NCI-H226 (cell line): ENCODE measurements at regions not wholly inside any gene's neighbourhood (a gene's known extent, or its start where the extent isn't known, plus 50 kb on each side); places are given as distances from the start of the nearest gene placed in this dataset.
A peak's percentile ranks its signal among the peaks of the same experiment; 100 is the strongest.

ENCODE experiments used
- DNase-seq: peaks from one replicate; pipeline ENCODE4 v3.0.0-alpha.2; 2015

GRCh38 chr6:132244744-132245143 is 156.5 kb downstream of the MOXD1 start:
- DNase-seq, result no peak

- no peak for DNase-seq
Measured at GRCh38 chr6:132236744-132237143, 164.5 kb downstream of the MOXD1 start.

- no peak for DNase-seq
Measured at GRCh38 chr6:132236281-132236680, 165.0 kb downstream of the MOXD1 start.

GRCh38 chr6:132235596-132236280 is 165.5 kb downstream of the MOXD1 start:
- DNase-seq, result no peak

GRCh38 chr6:132234356-132234755 is 166.9 kb downstream of the MOXD1 start:
- DNase-seq, result no peak

- no peak for DNase-seq
Measured at GRCh38 chr6:132231121-132231884, 170.0 kb downstream of the MOXD1 start.

GRCh38 chr6:132228894-132229293 is 172.4 kb downstream of the MOXD1 start:
- peak; percentile 25 for DNase-seq

GRCh38 chr6:132227904-132228303 is 173.4 kb downstream of the MOXD1 start:
- DNase-seq, result peak; percentile 75

- no peak for DNase-seq
Measured at GRCh38 chr6:132224943-132225342, 176.3 kb downstream of the MOXD1 start.

GRCh38 chr6:132220800-132221199 is 180.5 kb downstream of the MOXD1 start:
- DNase-seq, result no peak

- no peak for DNase-seq
Measured at GRCh38 chr6:132219901-132220300, 181.4 kb downstream of the MOXD1 start.

GRCh38 chr6:132218059-132218696 is 183.1 kb downstream of the MOXD1 start:
- no peak for DNase-seq

- no peak for DNase-seq
Measured at GRCh38 chr6:132215805-132216204, 185.5 kb downstream of the MOXD1 start.

GRCh38 chr6:132214716-132215115 is 186.6 kb downstream of the MOXD1 start:
- peak; percentile 46 for DNase-seq

- no peak for DNase-seq
Measured at GRCh38 chr6:132213732-132214131, 187.5 kb downstream of the MOXD1 start.

- no peak for DNase-seq
Measured at GRCh38 chr6:132213191-132213590, 188.1 kb downstream of the MOXD1 start.

- DNase-seq, result no peak
Measured at GRCh38 chr6:132210886-132211563, 190.2 kb downstream of the MOXD1 start.

- DNase-seq, result peak; percentile 77
Measured at GRCh38 chr6:132209351-132209750, 191.9 kb downstream of the MOXD1 start.

- DNase-seq, result no peak
Measured at GRCh38 chr6:132207991-132208390, 193.3 kb downstream of the MOXD1 start.

- no peak for DNase-seq
Measured at GRCh38 chr6:132205946-132206345, 195.3 kb downstream of the MOXD1 start.

- DNase-seq, result no peak
Measured at GRCh38 chr6:132204591-132204990, 196.7 kb downstream of the MOXD1 start.

GRCh38 chr6:132202574-132202973 is 198.7 kb downstream of the MOXD1 start:
- DNase-seq, result no peak

GRCh38 chr6:132199343-132199742 is 201.9 kb downstream of the MOXD1 start:
- DNase-seq, result peak; percentile 34
